ENCODE measurements at regions not wholly inside any gene's neighbourhood (a gene's known extent, or its start where the extent isn't known, plus 50 kb on each side); places are given as distances from the start of the nearest gene placed in this dataset.

DNA sequence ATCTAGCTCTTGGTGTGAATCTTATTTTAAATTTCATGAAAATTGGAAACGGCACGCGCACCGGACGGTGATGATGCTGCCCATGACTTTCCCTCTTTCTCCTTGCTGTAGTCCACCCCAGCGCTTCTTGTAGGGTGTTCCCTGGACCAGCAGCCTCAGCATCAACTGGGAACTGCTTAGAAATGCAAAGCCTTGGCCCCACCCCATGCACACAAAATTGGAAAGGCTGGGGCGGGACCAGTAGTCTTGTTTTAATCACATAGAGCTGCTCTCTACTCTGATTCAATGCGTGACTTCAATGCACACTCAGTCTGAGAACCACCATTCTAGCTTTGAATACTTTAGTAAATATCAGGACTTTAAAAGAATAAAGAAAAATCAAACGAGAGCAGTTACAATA is 427.1 kb downstream of the EFNB2 start:
- Histone ChIP-seq H3K36me3 (replicated peaks) (no peaks in the 10 kb centered on the region), H3K27ac (no peak overlapping the region), H3K4me3 (ENCODE audit: low read depth, low read length) (no peak overlapping the region), H3K27me3 (replicated peaks) (no peaks in the 10 kb centered on the region)
- no peak for DNase-seq
- TF ChIP-seq, protein P1, sequence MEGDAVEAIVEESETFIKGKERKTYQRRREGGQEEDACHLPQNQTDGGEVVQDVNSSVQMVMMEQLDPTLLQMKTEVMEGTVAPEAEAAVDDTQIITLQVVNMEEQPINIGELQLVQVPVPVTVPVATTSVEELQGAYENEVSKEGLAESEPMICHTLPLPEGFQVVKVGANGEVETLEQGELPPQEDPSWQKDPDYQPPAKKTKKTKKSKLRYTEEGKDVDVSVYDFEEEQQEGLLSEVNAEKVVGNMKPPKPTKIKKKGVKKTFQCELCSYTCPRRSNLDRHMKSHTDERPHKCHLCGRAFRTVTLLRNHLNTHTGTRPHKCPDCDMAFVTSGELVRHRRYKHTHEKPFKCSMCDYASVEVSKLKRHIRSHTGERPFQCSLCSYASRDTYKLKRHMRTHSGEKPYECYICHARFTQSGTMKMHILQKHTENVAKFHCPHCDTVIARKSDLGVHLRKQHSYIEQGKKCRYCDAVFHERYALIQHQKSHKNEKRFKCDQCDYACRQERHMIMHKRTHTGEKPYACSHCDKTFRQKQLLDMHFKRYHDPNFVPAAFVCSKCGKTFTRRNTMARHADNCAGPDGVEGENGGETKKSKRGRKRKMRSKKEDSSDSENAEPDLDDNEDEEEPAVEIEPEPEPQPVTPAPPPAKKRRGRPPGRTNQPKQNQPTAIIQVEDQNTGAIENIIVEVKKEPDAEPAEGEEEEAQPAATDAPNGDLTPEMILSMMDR (IDR thresholded peaks at IDR 0.05; ENCODE audit: low read depth, low read length, missing control alignments), result no peak
- in situ Hi-C loops (cut with HindIII; ENCODE audit: low pct_ligation_motif_present, low sequenced_read_pairs), result no loop called here

GRCh38 chr13:106107061-106107460 is 428.4 kb downstream of the EFNB2 start:
- Histone ChIP-seq H3K27ac (no peak overlapping the region), H3K4me3 (ENCODE audit: low read depth, low read length) (no peak overlapping the region), H3K36me3 (replicated peaks) (no peaks in the 10 kb centered on the region), H3K27me3 (replicated peaks) (no peaks in the 10 kb centered on the region)
- no peak for DNase-seq
- TF ChIP-seq, protein P1 (IDR thresholded peaks at IDR 0.05; ENCODE audit: low read depth, low read length, missing control alignments), result no peak
- in situ Hi-C loops (cut with HindIII; ENCODE audit: low pct_ligation_motif_present, low sequenced_read_pairs), result no loop called here

- H3K27ac ChIP-seq, result no peak overlapping the region
- in situ Hi-C loops (cut with HindIII; ENCODE audit: low pct_ligation_motif_present, low sequenced_read_pairs), result no loop called here
- no peaks in the 10 kb centered on the region for H3K36me3 ChIP-seq (replicated peaks)
- no peaks in the 10 kb centered on the region for H3K27me3 ChIP-seq (replicated peaks)
- no peak overlapping the region for H3K4me3 ChIP-seq (ENCODE audit: low read depth, low read length)
- TF ChIP-seq, protein P1 (IDR thresholded peaks at IDR 0.05; ENCODE audit: low read depth, low read length, missing control alignments), result no peak
- no peak for DNase-seq
Observed at GRCh38 chr13:106105153-106105552, 430.3 kb downstream of the EFNB2 start.

- DNase-seq, result peak; percentile 93
- TF ChIP-seq, protein P1 (IDR thresholded peaks at IDR 0.05; ENCODE audit: low read depth, low read length, missing control alignments), result no peak
- Histone ChIP-seq H3K36me3 (replicated peaks) (no peaks in the 10 kb centered on the region), H3K27me3 (replicated peaks) (no peaks in the 10 kb centered on the region), H3K4me3 (ENCODE audit: low read depth, low read length) (no peak overlapping the region), H3K27ac (peak overlapping the region; percentile 98)
- in situ Hi-C loops (cut with HindIII; ENCODE audit: low pct_ligation_motif_present, low sequenced_read_pairs), result no loop called here
Observed at GRCh38 chr13:106104281-106104901, 431.1 kb downstream of the EFNB2 start.

- H3K36me3 ChIP-seq (replicated peaks), result no peaks in the 10 kb centered on the region
- H3K27ac ChIP-seq, result peak overlapping the region; percentile 98
- H3K27me3 ChIP-seq (replicated peaks), result no peaks in the 10 kb centered on the region
- TF ChIP-seq, protein P1 (IDR thresholded peaks at IDR 0.05; ENCODE audit: low read depth, low read length, missing control alignments), result no peak
- in situ Hi-C loops (cut with HindIII; ENCODE audit: low pct_ligation_motif_present, low sequenced_read_pairs), result no loop called here
- DNase-seq, result peak; percentile 88
- no peak overlapping the region for H3K4me3 ChIP-seq (ENCODE audit: low read depth, low read length)
Observed at GRCh38 chr13:106103779-106104178, 431.7 kb downstream of the EFNB2 start.

- Histone ChIP-seq H3K27me3 (replicated peaks) (no peaks in the 10 kb centered on the region), H3K27ac (no peak overlapping the region), H3K36me3 (replicated peaks) (no peaks in the 10 kb centered on the region), H3K4me3 (ENCODE audit: low read depth, low read length) (no peak overlapping the region)
- DNase-seq, result no peak
- in situ Hi-C loops (cut with HindIII; ENCODE audit: low pct_ligation_motif_present, low sequenced_read_pairs), result no loop called here
- TF ChIP-seq, protein P1 (IDR thresholded peaks at IDR 0.05; ENCODE audit: low read depth, low read length, missing control alignments), result no peak
Observed at GRCh38 chr13:106102786-106103185, 432.7 kb downstream of the EFNB2 start.

Data from brain microvascular endothelial cell (primary cell).